HUES48 (cell line): ENCODE measurements at regions not wholly inside any gene's neighbourhood (a gene's known extent, or its start where the extent isn't known, plus 50 kb on each side); places are given as distances from the start of the nearest gene placed in this dataset.

Experiments
- H3K27ac ChIP-seq: one replicate; pipeline ENCODE4 v1.7.0; 2013; ENCODE audit warnings: low read depth, low read length, inconsistent platforms
- H3K27me3 ChIP-seq: 2 replicates; pipeline ENCODE4 v1.6.1; 2013; ENCODE audit warnings: mild to moderate bottlenecking, low read length; ENCODE audit not compliant: control insufficient read depth, insufficient read depth
- H3K36me3 ChIP-seq: 2 replicates; pipeline ENCODE4 v1.6.1; 2013; ENCODE audit warnings: low read length; ENCODE audit not compliant: control insufficient read depth, insufficient read depth
- H3K4me1 ChIP-seq: 2 replicates; pipeline ENCODE4 v1.6.1; 2013; ENCODE audit warnings: mild to moderate bottlenecking, low read length; ENCODE audit not compliant: control insufficient read depth, insufficient read depth
- H3K4me3 ChIP-seq: 2 replicates; pipeline ENCODE4 v1.5.1; 2013; ENCODE audit warnings: mild to moderate bottlenecking, low read depth, low read length
- H3K9ac ChIP-seq: 2 replicates; pipeline ENCODE4 v1.6.1; 2013; ENCODE audit warnings: mild to moderate bottlenecking, low read depth, low read length, moderate library complexity
- H3K9me3 ChIP-seq: 2 replicates; pipeline ENCODE4 v1.6.1; 2013; ENCODE audit warnings: low read length; ENCODE audit not compliant: control insufficient read depth, insufficient read depth

- H3K4me3 ChIP-seq, result no peak overlapping the region
- H3K9me3 ChIP-seq, result no peaks in the 10 kb centered on the region
- no peaks in the 10 kb centered on the region for H3K36me3 ChIP-seq
- H3K27me3 ChIP-seq, result no peaks in the 10 kb centered on the region
- H3K27ac ChIP-seq, result no peak overlapping the region
- H3K9ac ChIP-seq, result no peak overlapping the region
- peaks cover 4% of the 10 kb centered on the region; the same call in 1 of the 2 replicates for H3K4me1 ChIP-seq
These were observed 150.1 kb upstream of the TMEM72 start for GRCh38 chr10:44761076-44761475.

GRCh38 chr10:44763331-44763730, 147.8 kb upstream of the TMEM72 start:
- no peaks in the 10 kb centered on the region for H3K27me3 ChIP-seq
- peaks cover 4% of the 10 kb centered on the region; the same call in 1 of the 2 replicates for H3K4me1 ChIP-seq
- H3K4me3 ChIP-seq, result no peak overlapping the region
- H3K9me3 ChIP-seq, result no peaks in the 10 kb centered on the region
- H3K9ac ChIP-seq, result no peak overlapping the region
- H3K36me3 ChIP-seq, result no peaks in the 10 kb centered on the region
- H3K27ac ChIP-seq, result no peak overlapping the region

- Histone ChIP-seq H3K27me3 (no peaks in the 10 kb centered on the region), H3K4me3 (no peak overlapping the region), H3K9ac (no peak overlapping the region), H3K9me3 (no peaks in the 10 kb centered on the region), H3K4me1 (no peaks in the 10 kb centered on the region), H3K36me3 (no peaks in the 10 kb centered on the region), H3K27ac (no peak overlapping the region)
These were observed 145.8 kb upstream of the TMEM72 start for GRCh38 chr10:44765299-44765698.

- Histone ChIP-seq H3K4me1 (no peaks in the 10 kb centered on the region), H3K27me3 (no peaks in the 10 kb centered on the region), H3K27ac (no peak overlapping the region), H3K4me3 (no peak overlapping the region), H3K9ac (no peak overlapping the region), H3K36me3 (no peaks in the 10 kb centered on the region), H3K9me3 (no peaks in the 10 kb centered on the region)
These were observed 144.5 kb upstream of the TMEM72 start for GRCh38 chr10:44766631-44767030.

- no peaks in the 10 kb centered on the region for H3K36me3 ChIP-seq
- no peaks in the 10 kb centered on the region for H3K27me3 ChIP-seq
- H3K4me3 ChIP-seq, result no peak overlapping the region
- no peaks in the 10 kb centered on the region for H3K4me1 ChIP-seq
- H3K9ac ChIP-seq, result no peak overlapping the region
- H3K9me3 ChIP-seq, result no peaks in the 10 kb centered on the region
- H3K27ac ChIP-seq, result no peak overlapping the region
These were observed 141.7 kb upstream of the TMEM72 start for GRCh38 chr10:44769450-44769849.

GRCh38 chr10:44771233-44771995, 139.7 kb upstream of the TMEM72 start:
- no peak overlapping the region for H3K4me3 ChIP-seq
- H3K9ac ChIP-seq, result no peak overlapping the region
- H3K27me3 ChIP-seq, result no peaks in the 10 kb centered on the region
- H3K27ac ChIP-seq, result no peak overlapping the region
- H3K36me3 ChIP-seq, result no peaks in the 10 kb centered on the region
- no peaks in the 10 kb centered on the region for H3K9me3 ChIP-seq
- H3K4me1 ChIP-seq, result no peaks in the 10 kb centered on the region

GRCh38 chr10:44773565-44773964, 137.6 kb upstream of the TMEM72 start:
- H3K4me1 ChIP-seq, result no peaks in the 10 kb centered on the region
- H3K9me3 ChIP-seq, result no peaks in the 10 kb centered on the region
- no peak overlapping the region for H3K4me3 ChIP-seq
- H3K9ac ChIP-seq, result no peak overlapping the region
- no peaks in the 10 kb centered on the region for H3K36me3 ChIP-seq
- no peaks in the 10 kb centered on the region for H3K27me3 ChIP-seq
- H3K27ac ChIP-seq, result no peak overlapping the region

- no peaks in the 10 kb centered on the region for H3K9me3 ChIP-seq
- no peak overlapping the region for H3K27ac ChIP-seq
- H3K9ac ChIP-seq, result no peak overlapping the region
- H3K4me1 ChIP-seq, result no peaks in the 10 kb centered on the region
- H3K4me3 ChIP-seq, result no peak overlapping the region
- no peaks in the 10 kb centered on the region for H3K27me3 ChIP-seq
- H3K36me3 ChIP-seq, result no peaks in the 10 kb centered on the region
These were observed 136.3 kb upstream of the TMEM72 start for GRCh38 chr10:44774676-44775401.

GRCh38 chr10:44775402-44775741, 135.8 kb upstream of the TMEM72 start:
- Histone ChIP-seq H3K4me1 (no peaks in the 10 kb centered on the region), H3K27ac (no peak overlapping the region), H3K27me3 (no peaks in the 10 kb centered on the region), H3K36me3 (no peaks in the 10 kb centered on the region), H3K4me3 (no peak overlapping the region), H3K9ac (no peak overlapping the region), H3K9me3 (no peaks in the 10 kb centered on the region)

- H3K9ac ChIP-seq, result no peak overlapping the region
- H3K4me3 ChIP-seq, result no peak overlapping the region
- no peaks in the 10 kb centered on the region for H3K36me3 ChIP-seq
- H3K4me1 ChIP-seq, result no peaks in the 10 kb centered on the region
- H3K27me3 ChIP-seq, result no peaks in the 10 kb centered on the region
- no peak overlapping the region for H3K27ac ChIP-seq
- H3K9me3 ChIP-seq, result no peaks in the 10 kb centered on the region
These were observed 135.0 kb upstream of the TMEM72 start for GRCh38 chr10:44776181-44776580.

GRCh38 chr10:44779511-44779910, 131.6 kb upstream of the TMEM72 start:
- Histone ChIP-seq H3K4me1 (no peaks in the 10 kb centered on the region), H3K9me3 (no peaks in the 10 kb centered on the region), H3K27ac (no peak overlapping the region), H3K36me3 (no peaks in the 10 kb centered on the region), H3K4me3 (no peak overlapping the region), H3K9ac (no peak overlapping the region), H3K27me3 (no peaks in the 10 kb centered on the region)
